GM21825 (cell line): ENCODE measurements at regions not wholly inside any gene's neighbourhood (a gene's known extent, or its start where the extent isn't known, plus 50 kb on each side); places are given as distances from the start of the nearest gene placed in this dataset.

Source experiments
- ATAC-seq: cut with Tn5 transposase; IDR thresholded peaks from one replicate; pipeline ENCODE4 v1.9.1; 2021; ENCODE audit warnings: mild to moderate bottlenecking, moderate library complexity; ENCODE audit not compliant: unreplicated experiment

DNA sequence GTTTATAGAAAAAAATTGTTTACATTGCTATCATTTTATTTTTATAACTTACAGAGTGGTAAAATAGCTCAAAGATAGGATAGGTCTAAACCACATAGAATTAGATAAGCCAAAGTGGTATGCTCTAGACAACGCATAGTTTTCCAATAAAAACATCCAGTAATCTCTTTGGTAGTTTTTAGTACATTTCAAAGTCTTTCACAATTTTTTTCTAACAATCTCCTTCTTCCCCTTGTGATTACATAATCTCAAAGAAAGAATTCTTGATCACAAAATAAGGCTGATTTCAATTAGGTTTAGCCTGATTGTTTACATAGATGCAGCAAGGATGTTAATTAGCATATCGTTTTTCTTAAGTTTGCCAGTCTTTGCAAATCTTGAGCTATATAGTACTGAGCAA lies 460.0 kb downstream of the FUT8 start:
- no peak for ATAC-seq

DNA sequence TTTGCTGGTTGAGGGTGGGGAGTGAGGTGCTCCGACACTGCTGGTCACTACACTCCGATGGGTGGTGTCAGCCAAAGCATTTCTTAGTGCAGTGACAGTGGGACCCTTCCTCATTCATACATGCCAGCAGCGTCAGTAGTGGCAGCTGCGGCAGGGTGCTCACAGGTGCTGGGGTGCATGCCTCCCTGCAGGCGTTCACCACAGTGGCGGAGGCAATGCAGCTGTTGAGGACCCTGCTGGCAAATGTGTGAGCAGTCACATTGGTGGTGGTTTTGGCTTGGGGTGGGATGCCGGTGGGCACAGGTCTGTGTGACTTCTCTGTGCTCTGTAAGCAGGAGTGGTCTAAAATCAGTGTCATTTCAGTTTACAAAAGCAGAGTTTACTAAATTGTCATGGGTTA lies 464.6 kb downstream of the FUT8 start:
- ATAC-seq, result no peak

DNA sequence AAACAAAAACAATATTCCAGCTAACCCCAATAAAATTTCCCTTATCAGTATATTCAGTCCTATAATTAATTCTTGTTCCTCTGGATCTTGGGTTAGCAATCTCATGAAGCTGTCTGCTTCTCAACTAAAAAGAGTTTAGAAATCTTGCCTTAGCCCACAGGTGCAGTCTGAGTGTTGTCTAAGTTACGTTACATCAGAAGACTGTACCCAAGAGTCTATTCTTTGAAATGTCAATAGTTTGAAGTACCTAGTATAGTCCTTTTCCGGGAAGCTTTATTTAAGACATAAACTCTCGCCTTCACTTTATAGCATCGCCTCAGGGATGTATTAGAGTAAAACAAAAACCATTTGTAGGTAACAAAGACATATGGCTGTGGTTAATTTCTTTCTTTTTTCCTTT lies 465.1 kb downstream of the FUT8 start:
- ATAC-seq, result no peak

DNA sequence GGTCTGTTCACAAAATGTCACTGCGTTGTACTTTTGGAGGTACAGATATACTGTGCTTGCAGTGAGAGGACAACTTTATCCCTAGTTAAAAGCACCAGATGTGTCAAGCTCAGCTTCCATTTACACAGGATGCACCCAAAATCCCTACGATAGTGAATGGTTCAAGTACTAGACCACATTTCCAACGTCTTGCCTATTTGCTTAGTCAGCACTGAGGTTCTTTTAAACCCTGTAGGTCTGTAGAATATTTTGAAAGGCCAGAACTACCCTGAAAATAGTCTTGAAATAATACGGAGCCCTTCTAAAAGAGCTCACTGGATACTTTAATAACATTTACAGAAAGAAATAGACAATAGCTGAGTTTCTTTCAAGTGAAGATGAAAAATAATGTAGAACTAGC lies 466.1 kb downstream of the FUT8 start:
- no peak for ATAC-seq

DNA sequence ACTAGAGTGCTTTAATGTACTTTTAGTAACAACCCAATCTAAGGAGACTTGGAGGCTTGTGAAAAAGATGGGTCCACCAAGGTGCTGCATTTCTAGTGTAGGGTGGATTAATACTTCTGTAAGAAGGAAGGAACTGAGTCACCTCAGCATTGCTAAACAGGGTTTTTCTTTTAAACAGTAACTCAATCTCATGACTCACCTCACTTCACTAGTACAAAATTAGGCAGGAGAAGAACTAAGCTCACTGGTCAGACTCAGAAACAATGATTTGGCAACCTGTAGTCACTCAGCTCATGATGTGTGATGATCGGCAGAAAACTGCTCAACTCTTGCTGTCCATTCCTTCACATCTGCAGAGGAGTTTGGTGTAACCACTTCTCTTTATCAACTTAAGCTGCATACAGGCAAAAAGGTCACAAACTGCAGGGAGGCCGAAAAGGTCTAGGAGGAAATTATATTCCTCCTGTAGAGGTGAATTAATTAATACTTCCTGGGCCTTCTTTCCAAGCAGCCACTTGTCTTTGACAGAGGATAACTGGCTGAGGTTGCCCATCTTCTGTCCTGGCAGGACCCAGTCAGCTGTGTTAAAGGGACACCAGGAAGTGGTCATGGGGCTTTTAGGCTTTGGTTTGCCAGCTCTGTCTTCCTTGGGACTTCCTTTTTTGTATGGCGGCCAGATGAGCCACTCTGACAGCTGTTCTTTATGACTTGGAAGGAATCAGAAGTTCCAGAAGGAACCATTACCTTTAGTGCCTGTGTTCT lies 466.9 kb downstream of the FUT8 start:
- ATAC-seq, result no peak

GRCh38 chr14:65880507-65880906 lies 468.0 kb downstream of the FUT8 start:
- ATAC-seq, result no peak

GRCh38 chr14:65881642-65882041 lies 469.1 kb downstream of the FUT8 start:
- ATAC-seq, result no peak

- no peak for ATAC-seq
Measured at GRCh38 chr14:65888677-65889076, 476.1 kb downstream of the FUT8 start.

- ATAC-seq, result no peak
Measured at GRCh38 chr14:65892315-65892714, 479.8 kb downstream of the FUT8 start.

GRCh38 chr14:65900164-65900563 lies 487.6 kb downstream of the FUT8 start:
- no peak for ATAC-seq

DNA sequence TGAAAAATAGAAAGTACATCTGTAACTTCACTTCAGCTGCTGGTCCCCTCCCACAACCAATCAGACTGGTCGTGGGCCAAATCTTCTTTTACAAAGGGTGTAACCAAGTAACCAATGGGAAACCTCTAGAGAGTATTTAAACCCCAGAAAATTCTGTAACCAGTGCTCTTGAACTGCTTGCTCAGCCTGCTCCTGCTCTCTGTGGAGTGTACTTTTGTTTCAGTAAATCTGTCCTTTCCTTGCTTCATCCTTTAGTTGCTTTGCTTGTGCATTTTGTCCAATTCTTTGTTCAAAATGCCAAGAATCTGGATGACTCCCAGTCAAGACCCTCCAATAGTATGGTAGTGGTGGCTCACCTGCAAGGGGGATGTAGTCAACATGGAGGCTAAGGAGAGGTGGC lies 489.1 kb downstream of the FUT8 start:
- ATAC-seq, result no peak

GRCh38 chr14:65904988-65905387 lies 492.5 kb downstream of the FUT8 start:
- ATAC-seq, result no peak

GRCh38 chr14:65906344-65906743 lies 493.8 kb downstream of the FUT8 start:
- no peak for ATAC-seq

DNA sequence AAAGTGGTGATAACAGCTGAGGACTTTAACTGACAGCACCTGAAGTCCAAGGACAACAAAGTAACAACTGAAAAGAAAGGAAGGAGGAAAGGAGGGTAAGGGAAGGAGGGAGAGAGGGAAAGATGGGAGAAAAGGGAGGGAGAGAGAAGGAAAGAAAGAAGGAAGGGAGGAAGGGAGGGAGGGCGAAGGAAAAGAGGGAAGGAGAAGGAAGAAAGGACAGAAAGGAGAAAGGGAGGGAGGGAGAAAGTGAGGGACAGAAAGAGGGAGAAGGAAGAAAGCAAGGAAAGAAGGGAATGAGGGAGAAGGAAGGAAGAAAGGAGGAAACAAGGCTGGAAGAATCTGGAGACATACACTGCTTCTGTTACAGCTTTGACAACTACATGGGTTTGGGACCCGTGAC lies 494.4 kb downstream of the FUT8 start:
- no peak for ATAC-seq

GRCh38 chr14:65910108-65910786 lies 497.7 kb downstream of the FUT8 start:
- no peak for ATAC-seq

DNA sequence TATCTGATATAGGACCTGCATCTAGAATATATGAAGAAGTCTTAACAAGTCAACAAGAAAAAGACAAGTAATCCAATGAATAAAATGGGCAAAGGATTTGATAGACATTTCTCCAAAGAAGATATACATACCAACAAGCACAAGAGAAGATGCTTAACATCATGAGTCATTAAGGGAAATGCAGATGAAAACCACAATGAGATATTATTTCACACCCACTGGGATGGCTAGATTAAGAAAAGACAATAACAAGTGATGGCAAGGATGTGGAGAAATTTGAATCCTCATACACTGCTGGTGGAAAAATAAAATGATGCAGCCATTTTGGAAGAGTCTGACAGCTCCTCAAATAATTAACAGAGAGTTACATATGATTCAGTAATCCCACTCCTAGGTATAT lies 502.6 kb downstream of the FUT8 start:
- no peak for ATAC-seq

GRCh38 chr14:65916055-65916454 lies 503.5 kb downstream of the FUT8 start:
- no peak for ATAC-seq

DNA sequence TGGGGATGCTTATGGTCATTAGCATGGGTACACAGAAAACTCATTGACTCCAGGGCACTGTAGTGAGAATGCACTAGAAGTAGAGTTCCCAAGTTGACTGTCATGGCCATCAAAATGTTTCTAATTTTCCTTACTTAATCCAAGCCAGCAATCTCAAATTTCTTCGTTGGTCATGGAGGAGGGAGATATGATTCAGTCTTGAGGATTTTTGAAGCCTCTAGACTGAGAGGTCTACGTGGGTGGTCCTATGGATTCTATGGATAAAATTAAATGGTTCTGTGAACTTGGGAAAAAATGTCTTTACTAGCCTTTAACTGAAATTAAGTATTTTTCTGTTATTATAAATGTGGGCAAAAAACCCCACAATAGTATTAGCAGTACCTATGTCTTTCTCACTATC lies 508.5 kb downstream of the FUT8 start:
- no peak for ATAC-seq

- ATAC-seq, result no peak
Measured at GRCh38 chr14:65922142-65922541, 509.6 kb downstream of the FUT8 start.

DNA sequence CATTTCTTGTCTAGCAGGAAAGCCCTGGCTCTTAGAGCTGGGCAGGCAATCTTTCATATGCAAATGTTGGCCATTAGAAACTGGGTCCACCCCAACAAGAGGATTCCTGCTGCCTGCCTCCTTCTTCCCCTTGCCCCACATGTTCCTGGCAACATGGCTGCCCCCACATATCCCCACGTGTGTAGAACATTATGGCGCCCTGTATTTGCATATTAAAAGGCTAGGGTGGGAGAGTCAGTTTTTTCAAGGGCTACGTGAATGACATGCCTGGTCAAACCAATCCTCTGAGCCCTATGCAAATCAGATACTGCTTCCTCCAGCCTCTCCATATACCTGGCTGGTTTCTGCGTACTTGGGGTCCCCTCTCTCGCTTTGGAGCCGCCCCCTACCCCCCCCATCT lies 514.0 kb downstream of the FUT8 start:
- ATAC-seq, result no peak

DNA sequence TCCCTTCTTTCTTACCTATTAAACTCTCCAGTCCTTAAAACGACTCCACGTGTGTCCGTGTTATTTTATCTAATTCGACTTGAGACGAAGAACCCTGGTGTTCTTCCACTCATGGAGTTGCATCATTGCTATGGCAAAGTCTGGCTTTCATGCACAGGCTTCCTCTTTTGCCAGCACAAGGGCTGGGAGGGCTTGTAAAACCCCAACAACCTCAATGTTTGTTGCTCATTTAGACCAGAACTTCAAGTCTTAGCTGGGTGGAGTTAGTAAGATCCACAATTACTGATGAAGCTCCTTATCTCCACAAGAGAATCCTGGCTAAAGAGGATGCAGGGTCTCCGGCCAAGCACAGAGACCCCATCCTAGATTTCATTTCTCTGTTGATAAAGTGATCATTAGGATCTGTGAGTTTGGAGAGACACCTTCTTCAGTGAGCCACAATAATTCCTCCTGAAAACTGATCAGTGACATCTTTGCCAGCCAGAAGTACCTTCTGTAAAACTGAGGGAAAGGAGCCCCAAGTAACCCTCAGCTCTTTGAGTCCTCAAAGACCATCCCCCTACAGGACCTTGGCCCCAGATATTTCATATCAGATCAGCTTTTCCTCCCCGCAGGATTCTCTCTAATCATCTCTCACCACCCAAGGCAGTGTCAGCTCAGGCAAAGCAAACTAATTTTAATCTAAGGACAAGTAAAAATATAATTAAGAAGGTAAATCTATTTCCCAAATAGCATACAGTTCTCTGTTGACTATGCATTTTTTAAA lies 514.6 kb downstream of the FUT8 start:
- ATAC-seq, result no peak

- no peak for ATAC-seq
Measured at GRCh38 chr14:65927931-65928356, 515.4 kb downstream of the FUT8 start.
